Hepatic stellate cell (primary cell): ENCODE measurements at regions not wholly inside any gene's neighbourhood (a gene's known extent, or its start where the extent isn't known, plus 50 kb on each side); places are given as distances from the start of the nearest gene placed in this dataset.

Source experiments
- DNase-seq: peaks from one replicate; pipeline ENCODE4 v3.0.0; 2011; ENCODE audit warnings: low spot score

DNA sequence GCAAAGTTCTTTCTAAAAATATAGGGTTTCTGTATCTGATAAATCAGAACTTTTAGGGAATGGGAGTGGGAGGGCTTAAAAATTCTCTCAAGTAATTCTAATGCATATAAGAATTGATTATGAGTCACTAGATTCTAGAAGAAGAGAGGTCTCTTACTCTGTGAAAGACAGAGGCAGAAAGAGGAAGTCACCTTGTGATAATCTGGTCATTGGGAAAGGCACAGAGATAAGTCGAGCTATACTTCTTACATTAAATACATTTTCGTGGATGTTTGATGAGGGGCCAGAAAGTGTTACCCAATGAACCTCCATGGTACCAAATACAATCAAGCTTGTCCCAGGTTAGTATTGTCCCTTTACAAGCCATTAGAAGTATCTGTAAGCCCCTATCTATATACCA lies 134.4 kb downstream of the MAD2L1 start:
- DNase-seq, result no peak

DNA sequence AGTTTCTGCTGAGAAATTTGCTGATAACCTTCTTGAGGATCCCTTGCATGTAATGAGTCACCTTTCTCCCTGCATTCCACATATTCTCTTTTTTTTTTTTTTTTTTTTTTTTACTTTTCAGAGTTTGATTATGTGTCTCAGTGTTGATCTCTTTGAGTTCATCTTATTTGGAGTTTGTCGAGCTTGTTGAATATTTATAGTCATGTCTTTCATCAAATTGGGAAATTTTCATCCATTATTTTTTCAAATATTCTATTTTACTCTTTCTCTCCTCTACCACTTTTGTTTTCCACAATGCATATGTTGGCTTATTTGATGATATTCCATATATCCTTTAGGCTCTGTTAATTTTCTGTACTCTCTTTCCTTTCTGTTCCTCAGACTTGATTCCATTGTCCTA lies 136.1 kb downstream of the MAD2L1 start:
- no peak for DNase-seq

DNA sequence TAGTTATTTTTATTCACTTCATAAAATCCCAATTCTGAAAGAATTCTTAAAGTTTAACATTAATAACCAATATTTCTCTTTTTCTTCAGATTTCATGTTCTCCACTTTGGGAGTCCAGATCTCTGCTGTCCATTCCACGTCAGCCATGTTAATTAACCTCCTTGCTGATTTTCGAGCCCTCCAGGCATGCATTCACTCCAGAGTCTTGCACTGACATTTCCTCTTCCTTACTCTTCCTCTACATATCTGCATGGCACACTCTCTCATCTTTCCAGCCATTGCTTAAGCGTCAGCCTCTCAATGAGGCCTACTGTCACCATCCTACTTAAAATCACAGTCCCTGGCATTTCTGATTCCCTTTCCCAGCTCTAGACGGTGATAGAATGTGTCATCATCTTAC lies 144.8 kb downstream of the MAD2L1 start:
- no peak for DNase-seq

DNA sequence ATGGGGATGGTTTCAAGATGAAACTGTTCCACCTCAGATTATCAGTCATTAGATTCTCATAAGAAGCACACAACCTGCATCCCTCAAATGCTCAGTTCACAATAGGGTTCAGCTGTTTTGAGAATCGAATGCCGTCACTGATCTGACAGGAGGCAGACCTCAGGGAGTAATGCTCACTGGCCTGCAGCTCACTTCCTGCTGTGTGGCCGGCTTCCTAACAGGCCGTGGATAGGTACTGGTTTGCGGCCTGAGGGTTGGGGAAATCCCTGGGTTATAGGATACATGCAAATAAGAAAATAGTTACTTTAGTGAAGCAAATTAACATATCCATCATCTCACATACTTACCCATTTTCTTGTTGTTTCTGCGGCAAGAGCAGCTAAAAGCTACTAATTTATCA lies 160.4 kb downstream of the MAD2L1 start:
- no peak for DNase-seq

DNA sequence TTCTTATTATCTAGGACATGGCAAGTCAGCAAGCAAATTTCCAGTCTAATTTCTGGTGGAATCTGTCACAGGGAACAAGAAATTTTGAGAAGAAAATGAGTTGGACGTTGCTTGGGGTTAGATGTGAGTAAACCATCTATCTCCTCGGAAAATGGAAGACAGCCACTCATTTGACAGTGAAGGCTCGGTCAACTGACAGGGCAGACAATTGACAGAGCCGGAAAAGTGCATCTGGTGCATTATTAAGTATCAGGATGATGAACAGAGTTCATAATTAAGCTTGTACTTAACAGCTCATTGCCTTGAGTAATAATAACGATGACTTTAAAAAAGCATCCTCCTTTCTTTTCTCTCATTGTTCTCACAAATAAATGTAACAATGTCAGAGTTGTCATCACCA lies 168.4 kb downstream of the MAD2L1 start:
- no peak for DNase-seq

DNA sequence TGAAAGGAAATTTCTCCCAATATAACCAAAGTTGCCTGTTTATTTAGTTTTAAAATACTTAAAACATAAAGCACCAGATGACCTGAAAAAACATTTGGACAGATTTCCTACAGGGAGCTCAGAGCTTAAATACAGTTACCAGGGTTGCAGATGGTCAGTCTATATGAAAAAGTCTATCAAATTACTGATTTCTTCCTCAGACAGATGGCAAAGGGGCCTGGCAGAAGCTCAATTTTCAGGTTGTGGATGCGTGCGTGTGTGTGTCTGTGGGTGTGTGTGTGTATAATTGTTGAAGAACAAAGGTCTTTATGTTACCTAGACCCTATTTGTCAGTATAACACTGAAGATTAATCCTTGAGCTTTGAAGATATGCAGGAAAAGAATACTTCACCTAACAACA lies 169.4 kb downstream of the MAD2L1 start:
- no peak for DNase-seq

DNA sequence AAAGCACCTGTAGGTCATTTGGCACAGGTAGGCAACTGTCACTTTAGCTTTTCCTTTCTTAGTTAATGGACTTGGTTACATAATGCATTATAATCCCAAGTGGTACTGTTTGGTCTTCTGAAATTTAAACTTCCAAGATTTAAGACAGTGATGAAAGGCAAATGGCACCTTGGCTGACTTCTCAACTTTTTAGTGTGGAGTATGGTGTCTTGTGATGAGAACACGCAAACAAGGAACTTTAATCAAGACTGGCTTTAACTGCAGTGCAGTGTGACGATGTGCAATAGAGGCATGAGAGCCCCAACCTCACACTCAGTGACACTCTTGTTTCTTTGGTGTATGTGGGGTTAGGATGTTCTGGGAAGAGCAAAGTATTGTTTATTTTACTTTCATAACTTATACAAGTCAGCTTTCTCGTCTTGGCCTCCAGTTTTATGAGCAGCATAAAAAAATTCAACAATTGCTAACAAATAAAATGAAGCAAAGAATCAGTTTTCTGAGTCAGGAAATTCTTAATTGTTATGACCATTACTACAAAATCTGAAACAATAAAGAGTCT lies 171.9 kb downstream of the MAD2L1 start:
- DNase-seq, result no peak

DNA sequence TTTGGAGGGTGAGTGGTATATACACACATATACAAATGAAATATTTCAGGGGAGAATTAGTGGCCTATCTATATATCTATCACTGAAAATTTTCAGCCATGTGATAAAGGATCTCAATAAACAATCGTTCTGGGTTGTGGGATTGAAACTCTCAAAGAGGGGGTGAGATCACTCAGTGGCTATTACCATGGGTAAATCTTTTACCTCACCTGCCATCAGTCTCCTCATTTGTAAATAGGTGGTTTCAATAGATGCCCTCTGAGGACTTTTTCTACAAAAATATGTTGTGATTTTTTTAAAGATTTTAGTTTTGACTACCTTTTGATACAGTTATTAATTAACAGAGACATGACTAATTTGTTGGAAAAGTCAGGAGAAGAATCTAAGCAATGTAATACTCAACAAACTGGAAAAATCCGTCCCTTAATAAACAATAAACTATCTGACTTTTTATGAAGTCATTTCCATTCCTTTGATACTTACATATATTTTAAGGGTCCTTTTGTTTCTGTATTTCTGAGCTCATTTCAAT lies 192.8 kb downstream of the MAD2L1 start:
- no peak for DNase-seq

DNA sequence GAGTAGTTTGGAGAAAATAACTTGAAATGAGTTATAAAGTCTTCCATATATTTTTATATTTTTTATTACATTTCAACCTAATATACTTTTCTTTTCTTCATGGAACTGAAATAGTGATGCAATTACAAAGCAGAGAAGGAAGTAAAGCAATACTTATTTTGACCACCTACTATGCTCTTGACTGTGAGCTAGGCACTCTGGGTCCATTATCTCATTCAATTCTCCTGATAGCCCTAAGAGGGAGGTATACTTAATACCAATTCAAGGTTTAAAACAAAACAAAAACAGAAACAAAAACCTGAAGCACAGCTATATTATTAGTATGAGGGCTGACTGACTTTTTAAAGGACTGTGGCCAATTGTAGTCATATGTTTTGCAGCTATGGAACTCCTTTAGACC lies 193.5 kb downstream of the MAD2L1 start:
- no peak for DNase-seq

DNA sequence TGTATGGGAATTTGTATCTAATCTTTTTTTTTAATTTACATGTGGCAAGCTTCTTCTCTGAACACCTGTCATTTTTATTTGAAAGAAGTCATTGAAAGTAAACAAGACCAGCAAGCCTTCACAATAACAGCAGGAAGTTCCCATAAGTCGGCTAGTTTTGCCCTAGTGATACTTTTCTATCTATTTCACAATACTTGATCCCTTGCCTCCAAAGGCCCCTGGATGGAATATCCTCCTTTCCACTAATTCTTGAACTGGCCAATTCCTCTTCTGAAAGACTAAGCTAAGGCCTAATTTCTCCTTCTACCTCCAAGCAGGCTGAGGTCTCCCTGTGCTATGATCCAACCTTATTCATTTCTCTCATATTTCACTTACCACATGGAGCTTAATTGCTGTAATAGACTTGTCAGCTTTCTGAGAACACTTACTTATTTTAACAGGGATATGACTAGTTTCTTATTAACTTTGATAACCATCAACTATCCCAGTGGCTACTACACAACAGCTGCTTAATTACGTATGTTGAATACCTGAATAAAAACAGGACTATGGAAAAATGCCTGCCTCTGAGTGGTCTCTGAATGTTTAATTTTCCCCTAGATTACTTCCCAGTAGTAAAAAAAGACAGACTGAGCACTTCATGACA lies 194.2 kb downstream of the MAD2L1 start:
- no peak for DNase-seq

DNA sequence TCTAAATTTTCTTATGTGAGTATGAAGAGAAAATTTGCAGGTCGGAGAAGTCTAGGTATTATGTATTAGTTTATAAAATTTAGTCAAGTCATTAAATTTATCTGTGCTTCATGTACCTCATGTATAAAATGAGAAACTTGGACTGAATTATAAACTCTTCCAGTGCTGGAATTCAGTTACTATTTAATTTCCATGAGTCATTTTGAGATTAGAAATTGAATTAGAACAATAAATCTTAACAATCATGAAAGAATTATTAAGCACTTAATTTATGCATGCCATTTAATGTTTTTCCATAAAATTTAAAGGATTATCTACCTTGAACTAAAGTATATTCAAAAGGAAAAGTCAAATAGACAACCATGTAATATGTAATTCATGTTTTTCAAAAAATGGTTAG lies 195.8 kb downstream of the MAD2L1 start:
- no peak for DNase-seq

DNA sequence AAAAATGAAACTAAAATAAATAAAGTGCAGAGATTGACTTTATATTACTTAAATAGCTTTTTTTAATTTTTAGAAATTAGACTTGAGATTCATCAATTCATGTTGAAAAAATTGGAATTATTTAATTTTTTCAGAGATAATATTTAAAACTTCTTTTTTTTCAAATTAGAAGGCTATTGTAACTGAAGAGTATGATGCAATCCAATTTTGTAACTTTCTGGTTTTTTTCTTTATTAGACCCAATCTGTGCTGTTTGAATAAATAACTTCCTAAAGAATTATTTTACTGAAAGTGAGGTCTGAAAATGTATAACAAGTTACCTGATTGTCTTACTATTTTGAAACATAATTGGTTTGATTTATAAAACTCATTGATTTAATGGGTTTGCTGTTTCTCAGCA lies 200.9 kb downstream of the MAD2L1 start:
- no peak for DNase-seq

DNA sequence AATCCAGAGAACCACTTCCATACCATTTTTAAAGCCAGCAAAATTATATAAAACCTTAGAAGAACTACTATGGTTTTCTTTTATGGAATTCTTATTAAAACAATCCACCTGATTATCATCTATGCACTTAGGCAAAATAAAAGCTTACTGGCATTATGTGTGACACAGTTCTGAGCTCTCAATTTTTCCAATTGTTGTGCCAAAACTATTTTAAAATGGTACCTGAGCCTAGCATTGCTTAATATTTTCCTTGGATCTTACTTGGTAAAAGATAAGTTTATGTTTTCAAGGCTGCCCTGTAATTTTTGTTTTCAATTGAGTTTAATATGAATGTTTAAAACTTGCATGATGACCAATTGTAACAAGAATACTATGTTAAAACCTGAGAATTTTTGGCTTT lies 201.3 kb downstream of the MAD2L1 start:
- no peak for DNase-seq

DNA sequence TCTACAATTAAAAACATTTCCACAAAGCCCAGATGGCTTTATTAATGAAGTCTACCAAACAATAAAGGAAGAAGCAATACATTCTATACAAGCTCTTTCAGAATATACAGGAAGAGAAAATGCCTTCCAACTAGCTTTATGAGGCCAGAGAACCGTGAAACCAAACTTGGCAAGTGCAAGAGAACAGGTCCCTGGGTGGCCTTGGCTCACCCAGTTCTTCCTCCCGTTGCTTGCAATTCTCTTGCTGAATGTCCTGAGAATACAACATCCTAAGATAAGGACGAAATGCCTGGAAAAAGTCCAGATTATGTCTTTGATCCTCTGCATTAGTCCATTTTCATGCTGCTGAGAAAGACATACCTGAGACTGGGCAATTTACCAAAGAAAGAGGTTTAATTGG lies 204.9 kb downstream of the MAD2L1 start:
- DNase-seq, result no peak

DNA sequence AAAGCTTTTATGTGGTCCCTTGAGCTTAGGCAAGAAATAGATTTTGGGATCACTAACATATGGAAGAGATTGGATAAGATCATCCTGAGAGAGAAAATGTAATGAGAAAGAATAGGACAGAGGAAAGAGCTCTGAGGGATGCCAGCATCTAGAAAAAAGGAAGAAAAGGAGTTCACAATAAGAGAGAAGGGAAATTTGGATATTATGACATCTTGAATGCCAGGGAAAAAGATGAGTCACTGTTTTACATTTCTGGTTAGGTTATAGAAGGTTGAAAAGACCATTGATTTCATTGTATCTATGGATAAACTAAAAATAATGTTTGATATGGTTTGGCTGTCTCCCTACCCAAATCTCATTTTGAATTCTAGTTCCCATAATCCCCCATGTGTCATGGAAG lies 208.5 kb downstream of the MAD2L1 start:
- no peak for DNase-seq

DNA sequence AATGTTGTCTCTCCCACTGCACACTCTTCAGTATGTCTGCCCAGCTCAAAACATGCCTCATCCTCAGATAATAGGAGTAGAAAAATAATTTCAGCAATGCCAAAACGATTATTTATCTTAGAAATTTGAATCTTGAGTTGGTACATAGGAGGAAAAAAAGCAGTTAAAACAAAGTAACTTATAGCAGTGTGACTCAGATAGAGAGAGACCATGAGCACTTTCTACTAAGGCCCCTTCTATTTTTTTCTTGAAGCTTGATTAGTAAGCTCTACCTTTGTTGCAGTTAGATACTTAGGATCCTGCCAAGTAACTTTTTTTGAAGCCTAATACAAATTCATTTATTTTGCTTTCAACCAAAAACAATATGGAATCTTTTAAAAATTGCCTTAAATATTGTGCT lies 212.3 kb downstream of the MAD2L1 start:
- no peak for DNase-seq

DNA sequence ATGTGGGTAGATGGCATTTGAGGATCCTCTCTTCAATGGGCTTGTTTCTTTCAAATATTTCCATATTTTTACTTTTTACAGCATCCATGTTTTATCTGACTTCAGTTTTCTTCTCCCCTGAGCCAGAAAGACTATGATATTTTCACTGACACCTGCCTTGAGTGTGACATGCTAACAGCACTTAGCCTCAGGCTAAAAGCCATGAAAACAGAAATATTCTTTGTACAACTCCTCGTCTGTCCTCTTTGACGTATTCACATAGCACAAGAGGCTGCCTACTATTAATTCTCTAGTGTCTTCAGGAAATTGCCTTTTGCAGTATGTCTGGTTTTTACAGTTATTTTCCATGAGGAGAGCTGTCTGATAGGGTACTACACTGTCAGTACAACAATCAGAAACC lies 215.0 kb downstream of the MAD2L1 start:
- no peak for DNase-seq

DNA sequence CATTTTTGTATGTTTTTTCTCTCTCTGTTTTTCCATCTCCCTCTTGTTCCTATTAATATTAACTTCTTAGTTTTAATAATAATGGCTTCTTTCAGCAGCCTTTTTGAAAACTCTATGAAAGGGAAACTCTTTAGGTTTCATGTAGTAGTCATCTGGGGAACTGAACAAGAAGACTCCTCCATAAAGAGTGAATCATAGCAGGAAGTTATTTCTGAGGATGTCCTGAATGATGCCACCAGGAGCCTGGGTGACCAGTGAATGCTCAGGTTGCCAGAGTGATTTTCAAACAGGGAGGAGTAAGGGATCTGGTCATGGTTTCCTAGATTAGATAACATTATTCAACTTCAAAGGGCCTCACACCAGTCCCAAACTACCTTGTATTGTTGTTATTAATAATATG lies 212.8 kb upstream of the PDE5A start:
- peak; percentile 12 for DNase-seq

DNA sequence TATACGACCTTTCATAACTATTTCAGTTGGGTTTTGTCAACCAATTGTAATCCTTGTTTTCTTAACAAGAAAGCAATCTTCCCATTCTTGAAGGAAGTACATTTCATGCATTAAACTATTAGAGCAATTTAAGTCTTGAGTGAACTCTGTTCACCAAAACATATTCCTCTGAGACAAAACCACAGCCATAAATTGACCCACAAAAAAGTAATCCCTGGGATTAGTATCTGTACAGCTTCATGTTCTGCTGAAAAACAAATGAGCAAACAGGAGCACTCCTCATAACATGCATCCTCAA lies 207.0 kb upstream of the PDE5A start:
- no peak for DNase-seq

DNA sequence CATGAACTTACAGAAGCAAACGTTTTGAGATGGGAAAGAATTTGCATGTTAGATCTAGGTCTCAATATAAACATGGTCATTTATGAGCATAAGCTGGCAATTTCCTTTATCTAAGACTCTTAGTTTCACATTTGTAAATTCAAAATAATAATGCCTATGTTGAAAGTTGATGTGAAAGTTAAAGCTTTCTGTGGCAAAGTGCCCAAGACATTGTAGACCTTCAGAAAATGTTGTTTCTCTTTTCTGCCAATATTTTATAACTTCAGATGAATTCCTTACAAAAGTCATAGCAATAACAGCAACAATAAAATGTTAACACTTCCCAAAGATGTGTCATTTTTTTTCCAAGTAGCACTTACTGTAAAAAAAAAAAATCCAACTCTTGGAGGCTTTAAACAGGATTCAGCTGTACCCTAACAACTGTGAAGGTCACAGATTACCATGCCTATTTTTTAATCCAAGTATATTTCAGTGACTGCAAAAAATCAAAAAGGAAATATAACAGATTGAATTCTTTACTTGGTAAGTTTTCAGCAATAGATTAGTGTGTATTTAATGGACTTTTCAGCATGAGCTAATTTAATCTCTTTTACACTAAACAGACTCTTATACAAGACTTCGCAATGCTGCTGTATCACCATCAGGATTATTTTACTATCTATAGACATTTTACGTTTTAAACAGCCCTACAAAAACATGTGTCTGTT lies 206.5 kb upstream of the PDE5A start:
- no peak for DNase-seq

DNA sequence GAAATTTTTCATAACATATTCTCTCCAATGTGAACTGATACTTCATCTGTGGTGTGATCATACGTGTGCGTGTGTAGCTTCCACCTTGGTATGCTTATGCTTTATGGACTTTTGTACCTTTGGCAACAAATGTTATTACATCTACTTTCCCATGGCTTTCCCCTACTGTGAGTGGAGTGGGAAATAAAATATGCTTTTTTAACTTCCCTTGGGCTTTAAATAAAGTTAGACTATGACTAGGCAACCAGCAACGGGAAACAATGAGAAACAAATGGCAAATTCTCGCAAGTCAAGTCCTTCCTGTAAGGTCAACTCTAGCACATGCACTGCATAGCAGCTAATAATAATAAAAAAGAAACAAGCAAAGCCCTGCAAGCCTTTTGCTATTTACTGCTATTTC lies 205.0 kb upstream of the PDE5A start:
- no peak for DNase-seq

DNA sequence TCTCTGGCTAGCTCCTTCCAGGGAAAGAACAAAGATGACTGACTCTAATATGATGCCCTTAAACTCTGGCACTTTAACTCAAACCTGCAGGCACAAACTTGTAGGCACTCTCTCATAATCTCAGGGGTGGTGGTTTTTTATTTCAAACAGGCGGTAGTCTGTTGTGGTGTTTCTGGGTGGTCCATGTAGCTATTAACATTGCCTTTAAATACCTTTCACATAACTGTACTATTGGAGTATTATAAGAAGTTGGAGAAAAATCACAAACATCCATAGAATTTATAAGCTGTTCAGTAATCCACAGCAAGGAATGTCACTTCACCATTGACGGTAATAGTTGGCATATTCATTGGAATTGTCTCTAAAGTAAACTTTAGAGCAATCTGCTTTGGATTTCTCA lies 204.2 kb upstream of the PDE5A start:
- no peak for DNase-seq

DNA sequence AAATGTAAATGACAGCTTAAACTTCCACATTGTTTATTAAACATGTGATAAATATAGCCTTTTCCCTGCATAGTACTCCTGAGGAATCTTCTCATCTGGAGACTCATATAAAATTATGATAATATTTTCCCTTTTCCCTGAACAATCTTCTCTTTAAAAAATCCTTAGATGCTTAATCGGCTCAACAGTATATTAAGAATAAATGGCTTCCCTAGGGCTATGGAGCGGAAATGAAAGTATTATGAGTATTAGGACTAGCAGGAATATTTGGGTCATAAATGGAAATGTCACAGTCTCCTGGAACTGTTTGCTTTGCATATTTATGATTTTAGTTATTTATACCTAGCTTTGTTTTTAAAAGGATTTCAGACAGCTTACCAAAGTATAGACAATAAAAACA lies 200.7 kb upstream of the PDE5A start:
- DNase-seq, result no peak

DNA sequence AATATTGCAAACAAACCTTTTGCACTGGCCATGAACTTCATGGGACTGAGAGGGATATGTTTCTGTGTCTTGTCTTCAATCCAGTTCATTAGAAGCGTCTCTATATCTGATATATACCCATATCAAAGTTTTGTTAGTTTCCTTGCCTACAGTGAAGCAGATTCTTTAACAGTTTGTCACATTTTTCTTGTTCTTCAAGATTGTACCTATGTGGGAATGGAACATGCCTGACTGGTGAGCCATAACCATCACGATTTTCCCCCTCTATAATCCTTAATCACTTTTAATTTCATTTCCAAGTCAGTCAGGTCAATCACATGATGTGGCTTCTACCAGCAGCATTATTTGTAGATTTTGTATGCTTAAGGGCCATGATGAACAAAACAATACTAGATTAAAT lies 197.1 kb upstream of the PDE5A start:
- DNase-seq, result no peak
